ENCODE measurements at regions not wholly inside any gene's neighbourhood (a gene's known extent, or its start where the extent isn't known, plus 50 kb on each side); places are given as distances from the start of the nearest gene placed in this dataset.
"Not testable (repeated sequence)": the region's sequence is repeated elsewhere in the genome, so short reads cannot be mapped to it uniquely, and the experiment has no call there.

- intact Hi-C loops (cut with DNase I; ENCODE audit: low total_unique reads) = no loop called here
- TF ChIP-seq CTCF (IDR thresholded peaks at IDR 0.05 in 4 of 5, conservative IDR thresholded peaks at IDR 0.05 in 1 of 5) (no peak), POLR2A (IDR thresholded peaks at IDR 0.05) (no peak)
- no peak for DNase-seq
- in situ Hi-C loops (cut with MboI; ENCODE audit: low sequenced_read_pairs in 4 of 4) = no loop called here
- H3K27ac ChIP-seq = no peak overlapping the region
- H3K4me3 ChIP-seq = no peak overlapping the region
- no peaks in the 10 kb centered on the region for H3K36me3 ChIP-seq
- H3K4me1 ChIP-seq = no peaks in the 10 kb centered on the region
- ATAC-seq = no peak
- H3K27me3 ChIP-seq = no peaks in the 10 kb centered on the region
- H3K9me3 ChIP-seq = no peaks in the 10 kb centered on the region
Measured at GRCh38 chr2:193428336-193428818, 1233.6 kb upstream of the TMEFF2 start.

GRCh38 chr2:193412368-193412767 lies 1217.6 kb upstream of the TMEFF2 start:
- DNase-seq; H3K36me3 ChIP-seq; intact Hi-C loops (cut with DNase I; ENCODE audit: low total_unique reads); H3K4me1 ChIP-seq; H3K27me3 ChIP-seq; H3K9me3 ChIP-seq; in situ Hi-C loops (cut with MboI; ENCODE audit: low sequenced_read_pairs in 4 of 4); H3K4me3 ChIP-seq; ATAC-seq; H3K27ac ChIP-seq: not testable (repeated sequence)

- DNase-seq (no peak), ATAC-seq (no peak)
- Histone ChIP-seq H3K27ac (no peak overlapping the region), H3K36me3 (no peaks in the 10 kb centered on the region), H3K27me3 (no peaks in the 10 kb centered on the region), H3K9me3 (no peaks in the 10 kb centered on the region), H3K4me3 (no peak overlapping the region), H3K4me1 (no peaks in the 10 kb centered on the region)
- in situ Hi-C loops (cut with MboI; ENCODE audit: low sequenced_read_pairs in 4 of 4) = no loop called here
- intact Hi-C loops (cut with DNase I; ENCODE audit: low total_unique reads) = no loop called here
- TF ChIP-seq POLR2A (IDR thresholded peaks at IDR 0.05) (no peak), CTCF (IDR thresholded peaks at IDR 0.05 in 4 of 5, conservative IDR thresholded peaks at IDR 0.05 in 1 of 5) (no peak)
Measured at GRCh38 chr2:193409951-193410350, 1215.2 kb upstream of the TMEFF2 start.

- no peak for TF ChIP-seq POLR2A (IDR thresholded peaks at IDR 0.05)
- TF ChIP-seq CTCF (IDR thresholded peaks at IDR 0.05 in 4 of 5, conservative IDR thresholded peaks at IDR 0.05 in 1 of 5) = no peak
- Histone ChIP-seq H3K4me3 (no peak overlapping the region), H3K27ac (no peak overlapping the region), H3K4me1 (no peaks in the 10 kb centered on the region), H3K36me3 (no peaks in the 10 kb centered on the region), H3K27me3 (no peaks in the 10 kb centered on the region), H3K9me3 (no peaks in the 10 kb centered on the region)
- ATAC-seq = no peak
- intact Hi-C loops (cut with DNase I; ENCODE audit: low total_unique reads) = no loop called here
- no peak for DNase-seq
- in situ Hi-C loops (cut with MboI; ENCODE audit: low sequenced_read_pairs in 4 of 4) = no loop called here
Measured at GRCh38 chr2:193382583-193382982, 1187.8 kb upstream of the TMEFF2 start.

GRCh38 chr2:193377789-193378188 lies 1183.1 kb upstream of the TMEFF2 start:
- no peaks in the 10 kb centered on the region for H3K27me3 ChIP-seq

More at GRCh38 chr2:193377789-193378188, 1183.1 kb upstream of the TMEFF2 start:
- H3K9me3 ChIP-seq = no peaks in the 10 kb centered on the region
- DNase-seq (no peak), ATAC-seq (no peak)
- H3K4me3 ChIP-seq = no peak overlapping the region
- in situ Hi-C loops (cut with MboI; ENCODE audit: low sequenced_read_pairs in 4 of 4) (no loop called here), intact Hi-C loops (cut with DNase I; ENCODE audit: low total_unique reads) (no loop called here)
- no peaks in the 10 kb centered on the region for H3K4me1 ChIP-seq
- TF ChIP-seq CTCF (IDR thresholded peaks at IDR 0.05 in 4 of 5, conservative IDR thresholded peaks at IDR 0.05 in 1 of 5) = no peak
- no peak for TF ChIP-seq POLR2A (IDR thresholded peaks at IDR 0.05)
- H3K27ac ChIP-seq = no peak overlapping the region
- no peaks in the 10 kb centered on the region for H3K36me3 ChIP-seq
